NCI-H2107 treated with DMSO at 0.1 percent for 48 hours (cell line): ENCODE measurements at regions not wholly inside any gene's neighbourhood (a gene's known extent, or its start where the extent isn't known, plus 50 kb on each side); places are given as distances from the start of the nearest gene placed in this dataset.
"Not testable (repeated sequence)": the region's sequence is repeated elsewhere in the genome, so short reads cannot be mapped to it uniquely, and the experiment has no call there.

Experiments used
- DNase-seq: peaks from one replicate; lab custom pipeline; 2025; ENCODE audit not compliant: unreplicated experiment; lab: John Stamatoyannopoulos, UW

- DNase-seq: no peak
These were observed 471.2 kb downstream of the ATP23 start for GRCh38 chr12:58412461-58413060.

DNA sequence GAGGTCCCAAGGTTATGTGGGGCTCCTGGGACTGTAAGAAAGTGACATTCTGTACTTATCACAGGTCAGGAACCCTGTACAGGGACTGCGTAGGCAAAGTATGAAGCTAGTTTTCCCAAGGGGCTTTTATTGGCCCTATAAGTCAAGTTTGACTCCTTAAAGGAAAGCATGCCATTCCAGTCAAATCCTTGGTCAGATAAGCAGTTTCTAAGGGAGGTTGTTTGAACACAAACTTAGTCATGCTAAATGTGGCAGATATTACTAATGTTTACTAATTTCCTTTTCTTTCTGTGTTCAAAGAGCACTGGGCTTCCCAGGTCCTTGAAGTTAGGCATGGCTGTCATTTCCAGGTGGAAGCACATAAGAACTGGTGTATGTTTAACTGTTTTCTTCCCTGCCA, 472.4 kb downstream of the ATP23 start:
- no peak for DNase-seq

GRCh38 chr12:58414398-58414871, 473.1 kb downstream of the ATP23 start:
- DNase-seq: no peak

- no peak for DNase-seq
These were observed 474.3 kb downstream of the ATP23 start for GRCh38 chr12:58415716-58416115.

DNA sequence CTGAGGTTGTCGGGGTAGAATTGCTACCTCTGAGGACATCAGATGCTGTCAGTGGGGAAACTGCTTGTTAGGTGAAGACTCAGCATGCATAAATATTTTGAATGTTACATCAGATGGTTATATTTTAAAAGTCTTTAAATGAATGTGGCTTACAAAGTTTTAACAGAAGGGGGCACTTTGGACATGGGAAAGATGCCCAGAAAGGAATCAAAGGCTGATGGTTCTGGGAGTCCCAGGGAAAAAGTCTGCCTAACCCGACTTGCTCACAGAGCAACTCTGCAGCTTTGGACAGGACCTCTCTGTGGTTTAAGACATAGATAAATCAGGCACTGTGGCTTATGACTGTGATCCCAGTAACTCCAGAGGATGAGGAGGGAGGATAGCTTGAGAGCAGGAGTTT, 474.9 kb downstream of the ATP23 start:
- no peak for DNase-seq

DNA sequence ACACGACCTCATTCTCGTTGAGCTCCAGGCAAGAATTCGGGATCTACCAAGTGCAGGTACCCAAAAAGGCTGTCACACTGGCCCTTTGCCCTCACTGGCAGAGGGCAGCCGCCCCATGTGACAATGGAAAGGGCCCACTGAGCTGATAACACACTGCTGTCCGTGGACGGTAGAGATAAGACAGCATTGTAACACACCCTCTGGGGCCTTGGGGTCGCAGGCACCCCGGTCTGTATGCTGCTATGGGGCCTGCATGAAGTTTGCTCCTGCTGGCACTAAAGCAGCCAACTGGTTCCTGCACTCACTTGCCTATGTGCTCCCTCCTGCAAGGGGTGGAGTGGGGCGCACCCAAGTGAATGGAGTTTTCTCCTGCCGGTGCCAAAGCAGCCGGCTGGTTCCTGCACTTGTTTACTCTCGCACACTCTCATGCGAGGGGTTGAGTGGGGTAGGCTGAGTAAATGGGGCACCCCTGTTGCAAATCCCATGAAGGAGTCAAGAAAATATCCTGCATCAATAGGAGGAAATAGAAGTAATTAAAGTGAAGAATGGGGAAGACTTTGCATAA, 477.9 kb downstream of the ATP23 start:
- DNase-seq: no peak

DNA sequence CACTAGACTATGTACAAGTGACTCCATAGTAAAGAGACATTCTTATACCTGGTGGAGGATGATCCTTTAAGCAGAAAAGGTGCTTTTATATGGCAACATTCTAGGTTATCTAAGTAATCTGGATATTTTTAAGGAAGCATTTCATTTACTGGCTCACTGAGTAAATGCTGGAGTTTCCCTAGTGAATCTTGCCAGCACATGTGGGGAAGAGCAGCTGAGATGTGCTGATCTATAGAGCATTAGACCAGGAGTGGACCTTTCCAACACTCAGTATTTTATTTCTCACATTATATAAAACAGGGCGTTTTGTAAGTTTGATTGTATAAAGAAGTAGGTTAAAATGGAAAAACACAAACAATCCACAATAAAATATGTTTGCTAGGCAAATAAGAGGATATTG, 478.5 kb downstream of the ATP23 start:
- no peak for DNase-seq

- no peak for DNase-seq
These were observed 479.1 kb downstream of the ATP23 start for GRCh38 chr12:58420503-58420902.

DNA sequence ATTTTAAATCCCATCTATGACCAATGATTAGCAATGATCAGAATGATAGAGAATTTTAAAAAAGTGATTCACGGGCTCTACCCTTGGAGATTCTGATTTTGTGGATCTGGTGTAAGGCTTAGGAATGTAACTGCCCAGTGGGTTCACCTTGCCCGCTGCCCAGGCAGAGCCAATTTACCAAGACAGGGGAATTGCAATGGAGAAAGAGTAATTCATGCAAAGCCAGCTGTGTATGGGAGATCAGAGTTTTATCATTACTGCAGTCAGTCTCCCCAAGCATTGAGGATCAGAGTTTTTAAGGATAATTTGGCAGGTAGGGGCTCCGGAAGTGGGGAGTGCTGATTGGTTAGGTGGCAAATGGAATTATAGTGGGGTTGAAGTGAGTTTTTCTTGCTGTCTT, 480.6 kb downstream of the ATP23 start:
- no peak for DNase-seq

- no peak for DNase-seq
These were observed 483.5 kb downstream of the ATP23 start for GRCh38 chr12:58424735-58425392.

DNA sequence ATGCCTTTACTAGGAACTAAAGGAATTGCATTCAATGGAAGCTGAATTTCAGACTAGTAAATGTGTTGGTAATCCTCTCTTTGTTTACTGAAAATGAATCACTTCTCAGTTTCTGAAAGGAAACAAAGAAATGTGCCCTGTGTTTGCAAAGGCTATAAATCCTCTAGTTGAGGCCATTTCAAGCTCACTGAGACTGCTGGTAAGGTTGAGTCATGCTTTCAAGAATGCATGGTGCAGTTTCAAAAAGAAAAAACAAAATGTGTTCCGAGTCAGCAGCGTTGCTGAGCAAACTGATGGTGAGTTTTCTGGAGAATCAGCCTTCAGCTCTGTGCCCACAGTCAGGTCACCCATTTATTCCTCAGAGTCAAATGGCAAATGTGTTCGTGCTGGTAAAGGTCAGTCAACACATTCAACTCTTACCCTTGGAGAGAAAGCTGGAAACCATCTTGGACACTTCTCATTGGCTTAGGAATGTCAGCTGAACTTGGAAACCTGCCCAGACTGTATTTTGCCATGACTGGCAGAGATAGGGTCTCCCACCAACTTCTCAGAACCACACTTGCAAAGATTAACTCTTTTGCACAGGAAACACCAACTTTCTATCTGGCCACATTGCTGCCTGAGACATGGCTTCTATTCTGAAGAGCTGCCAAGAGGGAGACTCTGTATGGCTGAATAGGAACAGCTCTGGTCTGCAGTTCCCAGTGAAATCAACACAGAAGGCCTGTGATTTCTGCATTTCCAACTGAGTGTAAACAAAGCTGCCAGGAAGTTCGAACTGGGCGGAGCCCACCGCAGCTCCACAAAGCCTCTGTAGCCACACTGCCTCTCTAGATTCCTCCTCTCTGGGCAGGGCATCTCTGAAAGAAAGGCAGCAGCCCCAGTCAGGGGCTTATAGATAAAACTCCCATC, 484.4 kb downstream of the ATP23 start:
- DNase-seq: no peak

DNA sequence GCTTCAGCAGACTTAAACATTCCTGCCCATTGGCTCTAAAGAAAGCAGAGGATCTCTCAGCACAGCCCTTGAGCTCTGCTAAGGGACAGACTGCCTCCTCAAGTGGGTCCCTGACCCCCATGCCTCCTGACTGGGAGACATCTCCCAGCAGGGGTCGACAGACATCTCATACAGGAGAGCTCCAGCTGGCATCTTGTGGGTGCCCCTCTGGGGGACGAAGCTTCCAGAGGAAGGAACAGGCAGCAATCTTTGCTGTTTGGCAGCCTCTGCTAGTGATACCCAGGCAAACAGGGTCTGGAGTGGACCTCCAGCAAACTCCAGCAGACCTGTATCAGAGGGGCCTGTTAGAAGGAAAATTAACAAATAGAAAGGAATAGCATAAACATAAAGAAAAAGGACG, 485.1 kb downstream of the ATP23 start:
- not testable (repeated sequence) for DNase-seq

DNA sequence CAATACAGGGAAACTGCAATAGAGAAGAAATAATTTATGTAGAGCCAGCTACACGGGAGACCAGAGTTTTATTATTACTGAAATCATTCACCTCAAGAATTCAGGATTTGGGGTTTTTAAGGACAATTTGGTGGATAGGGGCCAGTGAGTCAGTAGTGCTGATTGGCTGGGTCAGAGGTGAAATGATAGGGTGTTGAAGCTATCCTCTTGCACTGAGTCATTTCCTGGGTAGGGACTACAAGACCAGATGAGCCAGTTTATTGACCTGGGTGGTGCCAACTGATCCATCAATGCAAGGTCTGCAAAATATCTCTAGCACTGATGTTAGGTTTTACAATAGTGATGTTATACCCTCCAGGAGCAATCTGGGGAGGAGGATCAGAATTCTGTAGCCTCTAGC, 486.3 kb downstream of the LRIG3 start:
- DNase-seq: no peak

DNA sequence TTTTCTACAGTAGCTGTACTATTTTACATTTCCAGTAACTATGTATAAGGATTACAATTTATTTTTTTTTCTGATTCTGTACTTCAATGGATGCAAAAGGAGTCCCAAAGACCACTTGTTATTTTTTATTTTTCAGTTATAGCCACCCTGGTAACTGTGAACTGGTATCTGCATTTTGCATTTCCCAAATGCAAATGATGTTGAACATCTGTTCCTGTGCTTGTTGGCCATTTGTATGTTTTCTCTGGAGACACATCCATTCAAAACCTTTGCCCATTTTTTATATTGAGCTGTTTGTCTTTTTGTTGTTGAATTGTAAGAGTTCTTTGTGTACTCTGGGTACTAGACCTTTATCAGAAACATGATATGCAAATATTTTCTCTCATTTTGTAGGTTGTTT, 485.6 kb downstream of the LRIG3 start:
- no peak for DNase-seq

GRCh38 chr12:58435647-58436046, 484.7 kb downstream of the LRIG3 start:
- DNase-seq: no peak

DNA sequence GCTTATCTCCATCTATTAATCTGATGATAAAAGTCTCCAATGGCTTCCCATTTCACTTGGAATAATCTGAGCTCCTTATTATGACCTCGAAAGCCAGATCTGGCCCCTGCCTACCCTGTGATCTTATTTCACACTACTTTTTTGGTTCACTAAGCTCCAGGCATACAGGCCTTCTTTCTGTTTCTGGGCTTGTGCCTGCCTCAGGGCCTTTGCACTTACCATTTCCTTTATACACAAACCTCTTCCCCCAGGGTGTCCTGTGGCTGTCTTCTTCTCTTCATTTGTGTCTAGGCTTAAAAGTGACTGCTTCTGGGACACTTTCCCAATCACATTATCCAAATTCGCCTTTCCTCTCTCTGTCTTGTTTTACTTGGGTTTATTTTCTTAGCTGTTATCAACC, 478.8 kb downstream of the LRIG3 start:
- DNase-seq: no peak

- no peak for DNase-seq
These were observed 476.9 kb downstream of the LRIG3 start for GRCh38 chr12:58443273-58443980.

DNA sequence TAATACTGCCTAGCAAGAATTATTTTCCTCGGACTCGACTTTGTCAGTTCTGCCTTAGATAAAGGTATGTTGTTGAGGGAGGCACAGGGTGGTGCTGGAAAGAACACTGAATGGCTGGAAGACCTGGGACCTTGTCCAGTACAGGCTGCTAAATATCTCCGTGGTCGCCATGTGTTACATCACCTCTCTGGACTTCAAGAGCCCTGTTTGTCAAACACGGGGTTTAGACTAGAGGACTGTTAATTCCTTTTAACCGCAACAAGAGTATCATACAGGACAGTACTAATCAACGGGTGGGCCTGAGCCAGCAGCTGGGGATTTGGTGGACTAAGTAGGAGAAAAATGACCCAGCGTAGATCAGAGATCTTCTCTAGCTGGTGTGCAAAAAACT, 476.3 kb downstream of the LRIG3 start:
- no peak for DNase-seq

DNA sequence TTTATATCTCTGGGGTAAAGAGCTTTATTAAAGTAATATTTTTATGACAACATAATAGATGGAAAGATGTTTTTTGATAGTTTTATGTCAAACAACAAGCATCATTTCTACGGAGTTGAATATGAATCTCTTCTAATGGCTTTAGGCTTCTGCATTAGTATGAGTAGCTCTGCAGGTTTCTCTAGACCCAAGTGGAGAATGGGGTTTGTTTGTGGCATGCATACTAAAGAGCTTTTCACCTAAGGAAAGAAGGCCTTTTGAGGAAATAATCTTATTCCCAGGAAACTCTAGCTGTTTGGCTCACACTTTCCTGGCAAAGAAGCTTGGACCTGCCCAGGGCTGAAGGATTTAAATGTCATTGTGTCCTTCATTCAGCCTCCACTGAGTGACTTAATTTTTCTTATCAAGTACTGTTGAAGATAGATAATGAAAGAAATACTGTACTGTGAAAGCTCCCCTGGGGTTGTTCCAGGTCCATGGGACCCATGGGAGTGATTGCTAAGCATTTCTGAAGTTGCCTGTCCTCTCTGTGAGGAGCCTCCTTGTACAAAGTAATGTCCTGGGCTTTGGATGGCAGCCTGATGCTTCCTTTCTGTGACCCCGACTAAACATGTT, 469.3 kb downstream of the LRIG3 start:
- DNase-seq: no peak

DNA sequence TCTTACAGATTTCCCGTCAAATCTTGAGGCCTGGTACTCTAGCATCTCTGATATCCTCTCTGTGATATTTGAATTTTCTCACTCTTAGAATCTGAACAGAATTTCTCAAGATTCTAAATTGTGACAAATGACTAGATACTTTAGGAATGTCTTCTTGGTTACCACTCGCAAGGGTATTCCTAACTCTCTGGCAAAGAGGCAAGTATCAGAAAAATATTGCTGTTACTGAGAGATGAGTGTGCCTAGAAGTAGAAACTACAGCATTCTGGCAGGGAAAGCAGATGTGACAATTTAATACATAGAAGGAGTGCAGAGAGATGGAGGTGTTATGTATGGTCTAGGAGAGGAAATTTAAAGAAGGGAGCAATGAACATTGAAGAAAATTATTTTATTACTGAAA, 467.8 kb downstream of the LRIG3 start:
- no peak for DNase-seq

GRCh38 chr12:58453306-58453705, 467.0 kb downstream of the LRIG3 start:
- no peak for DNase-seq
